Activated T-helper 1 cell treated with Interleukin-2 at 50 U/mL for 16 hours (primary cell): ENCODE measurements at regions not wholly inside any gene's neighbourhood (a gene's known extent, or its start where the extent isn't known, plus 50 kb on each side); places are given as distances from the start of the nearest gene placed in this dataset.
"Not testable (repeated sequence)": the region's sequence is repeated elsewhere in the genome, so short reads cannot be mapped to it uniquely, and the experiment has no call there.

Source experiments
- DNase-seq: peaks from one replicate; pipeline ENCODE4 v3.0.0-alpha.2; 2020; ENCODE audit warnings: low read depth

DNA sequence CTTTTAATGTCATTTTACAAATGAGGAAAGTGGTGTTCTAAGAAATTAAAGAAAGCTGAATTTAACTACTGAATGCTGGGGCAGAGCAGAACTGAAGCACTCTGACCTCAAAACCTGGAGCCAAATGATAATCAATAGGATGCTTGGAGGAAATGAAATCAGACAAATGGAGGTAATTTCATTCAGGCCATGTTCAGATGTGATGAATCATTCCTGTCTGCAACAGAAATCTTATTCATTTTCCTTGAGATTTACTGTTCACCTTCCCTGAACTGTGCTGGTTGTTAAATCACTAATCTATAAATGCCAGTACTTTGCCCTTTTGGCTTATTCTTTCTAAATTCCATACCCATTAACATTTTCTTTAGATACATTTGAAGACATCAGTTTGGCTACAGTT, 85.6 kb upstream of the SNX7 start:
- DNase-seq: no peak

DNA sequence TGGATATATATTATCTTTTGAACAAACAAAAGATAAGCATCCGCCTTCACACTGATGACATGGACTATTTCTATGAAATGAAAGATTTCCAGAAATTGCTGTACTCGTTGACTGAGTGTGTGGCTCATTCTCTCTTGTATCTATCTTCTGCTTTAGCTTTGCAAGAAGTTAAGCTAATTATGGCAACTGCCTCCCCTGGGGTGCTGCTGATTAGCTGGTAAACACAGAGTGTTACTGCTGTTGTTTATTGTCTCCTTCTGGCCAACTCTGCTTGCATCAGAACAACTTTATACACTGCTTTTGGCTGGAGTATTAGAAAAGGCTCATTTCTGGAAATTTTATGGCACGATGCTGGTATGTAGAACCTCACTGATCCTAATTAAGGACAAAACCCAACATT, 95.6 kb upstream of the SNX7 start:
- DNase-seq: no peak

DNA sequence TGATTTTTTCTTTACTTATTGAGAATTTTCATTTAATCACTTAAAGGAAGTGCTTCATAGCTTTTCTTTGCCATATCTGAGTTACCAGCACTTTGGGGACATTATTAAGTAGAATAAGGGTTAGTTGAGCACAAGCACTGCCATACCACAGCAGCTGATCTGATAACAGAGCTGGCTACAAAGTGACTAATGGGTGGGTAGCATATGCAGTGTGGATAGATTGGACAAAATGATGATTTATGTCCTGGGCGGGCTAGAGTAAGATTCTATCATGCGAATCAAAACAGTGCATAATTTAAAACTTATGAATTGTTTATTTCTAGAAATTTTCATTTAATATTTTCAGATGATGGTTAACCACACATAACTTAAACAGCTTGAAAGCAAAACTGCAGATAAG, 102.2 kb upstream of the SNX7 start:
- DNase-seq: no peak

DNA sequence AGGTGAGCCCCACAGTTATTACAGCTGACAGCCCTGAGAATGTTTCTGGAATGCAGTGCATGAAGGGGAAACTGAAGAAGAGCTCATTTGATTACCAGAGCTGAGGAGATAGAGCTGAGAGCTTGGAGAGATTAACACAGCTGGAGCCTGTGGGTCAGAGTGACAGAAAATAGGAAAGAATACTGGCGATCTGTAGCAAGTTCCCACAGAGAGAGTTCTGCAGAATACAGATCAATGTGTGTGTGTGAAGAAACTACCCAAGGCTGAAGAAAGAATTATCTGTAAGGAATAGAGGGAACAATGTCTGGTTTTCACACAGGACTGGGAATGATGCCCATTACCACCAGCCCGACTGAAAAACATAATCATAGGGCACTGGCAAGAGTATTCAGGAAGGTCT, 103.6 kb upstream of the SNX7 start:
- no peak for DNase-seq

DNA sequence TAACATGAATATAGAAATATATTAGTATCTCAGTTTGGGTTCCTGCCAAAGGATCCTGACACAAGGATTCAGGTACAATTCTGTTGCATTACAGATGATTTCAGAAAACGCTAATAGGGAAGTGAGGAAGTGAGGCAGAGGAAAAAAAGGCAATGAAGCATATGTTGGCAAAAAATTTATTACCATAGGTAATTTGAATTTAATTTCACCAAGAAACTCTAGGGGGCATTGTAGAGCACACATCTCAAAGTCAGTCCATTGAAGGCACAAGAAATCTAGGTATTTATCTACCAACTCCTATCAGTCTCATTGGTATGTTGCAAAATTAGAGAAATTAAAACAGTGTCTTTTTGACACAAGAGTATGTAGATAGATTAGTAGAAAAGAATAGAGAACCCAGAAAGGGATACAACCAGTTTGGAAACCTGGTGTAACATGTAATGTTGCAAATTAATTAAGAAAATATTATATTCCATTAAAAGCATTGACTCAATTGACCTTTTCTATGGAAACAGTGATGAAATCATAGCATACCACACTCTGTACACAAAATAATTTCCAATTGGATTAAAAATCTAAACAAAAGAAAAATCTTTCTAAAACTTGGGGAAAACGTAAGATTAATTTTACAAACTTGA, 104.9 kb upstream of the SNX7 start:
- DNase-seq: no peak

DNA sequence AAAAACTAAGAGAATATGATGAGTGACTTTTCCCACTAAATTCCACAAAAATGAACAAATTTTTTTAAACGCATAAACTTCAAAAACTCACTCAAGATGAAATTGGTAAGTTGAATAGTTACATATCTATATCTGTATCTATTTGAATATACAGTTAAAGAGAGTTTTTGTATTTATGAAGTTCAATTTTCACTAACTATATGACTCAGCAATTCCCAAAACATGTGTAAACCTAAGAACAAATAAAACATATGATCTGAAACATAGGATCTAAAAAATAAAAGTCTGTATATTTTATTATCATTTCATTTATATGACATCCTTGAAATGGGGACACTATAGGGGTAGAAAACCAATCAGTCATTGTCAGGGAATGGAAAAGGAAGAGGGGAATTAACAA, 105.7 kb upstream of the SNX7 start:
- DNase-seq: no peak

DNA sequence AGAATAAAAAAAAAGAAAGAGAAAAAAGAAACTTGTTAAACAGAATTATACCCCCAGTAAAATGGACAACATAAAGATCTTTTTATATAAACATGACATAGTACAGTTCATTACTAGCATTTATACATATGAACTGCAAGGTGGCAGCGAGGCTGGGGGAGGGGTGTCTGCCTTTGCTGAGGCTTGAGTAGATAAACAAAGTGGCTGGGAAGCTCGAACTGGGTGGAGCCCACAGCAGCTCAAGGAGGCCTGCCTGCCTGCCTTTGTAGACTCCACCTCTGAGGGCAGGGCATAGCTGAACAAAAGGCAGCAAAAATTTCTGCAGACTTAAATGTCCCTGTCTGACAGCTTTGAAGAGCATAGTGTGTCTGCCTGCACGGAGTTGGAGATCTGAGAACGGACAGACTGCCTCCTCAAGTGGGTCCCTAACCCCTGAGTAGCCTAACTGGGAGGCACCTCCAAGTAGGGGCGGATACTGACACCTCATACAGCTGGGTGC, 108.9 kb upstream of the SNX7 start:
- not testable (repeated sequence) for DNase-seq

DNA sequence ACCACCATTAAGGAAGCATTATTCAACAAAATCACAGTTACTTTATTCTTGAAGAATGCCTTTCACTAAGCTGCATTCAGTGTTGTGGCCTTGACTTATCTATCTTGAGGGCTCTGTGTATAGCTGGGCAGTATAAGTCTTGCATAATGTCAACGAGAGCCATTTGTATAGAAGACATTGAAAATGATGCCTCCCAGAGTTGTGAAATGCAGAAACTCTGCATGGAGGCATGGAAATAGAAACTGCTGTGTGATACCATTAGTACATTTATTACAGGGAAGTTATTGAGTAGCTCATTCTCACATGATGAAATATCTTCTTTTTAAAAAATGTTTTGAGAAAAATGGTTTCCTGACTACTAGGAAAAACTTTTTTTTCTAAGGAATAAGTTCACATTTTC, 111.4 kb upstream of the SNX7 start:
- DNase-seq: no peak

DNA sequence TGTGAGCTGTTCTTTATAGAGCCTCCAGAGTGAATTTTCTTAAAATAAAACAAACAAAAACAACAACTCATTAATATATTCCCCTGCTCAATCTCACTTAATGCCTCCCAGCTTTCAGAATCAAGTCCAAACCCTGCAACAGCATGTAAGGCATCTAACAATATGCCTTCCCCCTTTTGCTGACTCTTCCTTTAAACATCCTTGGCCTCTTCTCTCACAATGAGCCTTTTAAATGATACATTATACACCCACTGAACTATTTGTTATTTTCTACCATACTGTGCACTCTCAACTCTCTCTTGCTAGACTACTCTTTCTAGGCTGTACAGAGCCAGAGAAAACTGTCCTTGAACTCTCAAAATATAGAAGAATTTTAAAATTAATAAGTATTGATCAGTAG, 115.2 kb upstream of the SNX7 start:
- DNase-seq: no peak

DNA sequence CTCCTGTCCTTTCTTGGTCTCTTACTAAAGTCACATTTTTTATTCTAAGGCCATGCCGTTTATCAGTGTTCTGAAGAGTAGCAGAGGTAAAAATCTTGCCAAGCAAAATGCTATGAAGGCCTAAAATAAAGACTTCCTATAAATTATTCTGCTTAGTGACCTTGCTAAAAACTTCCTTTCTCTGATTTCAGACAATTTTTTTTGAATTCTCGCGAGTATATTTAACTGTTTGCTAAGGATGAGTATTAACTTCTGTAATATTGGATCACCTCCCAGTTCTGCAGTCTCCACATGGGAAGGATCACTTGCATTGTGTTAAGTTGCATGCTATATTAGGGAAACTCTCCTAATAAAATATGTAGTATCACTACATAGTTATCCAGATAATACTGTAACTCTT, 123.4 kb upstream of the SNX7 start:
- DNase-seq: no peak

DNA sequence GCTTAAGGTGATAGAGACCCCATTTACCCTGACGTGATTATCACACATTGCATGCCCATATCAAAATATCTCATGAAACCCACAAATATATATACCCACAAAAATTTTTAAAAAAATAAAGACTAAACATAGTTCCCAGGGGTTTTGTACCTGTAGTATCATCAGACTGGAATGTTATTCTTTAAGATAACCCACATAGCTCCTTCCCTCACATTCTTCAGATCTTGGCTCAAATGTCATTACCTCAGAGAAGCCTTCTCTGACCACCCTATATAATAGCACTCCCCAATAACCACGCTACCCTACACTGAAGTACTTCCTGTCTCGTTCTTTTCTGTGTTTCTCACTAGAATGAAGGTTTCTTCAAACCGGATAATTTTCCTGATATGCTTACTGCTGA, 138.3 kb upstream of the SNX7 start:
- DNase-seq: no peak

DNA sequence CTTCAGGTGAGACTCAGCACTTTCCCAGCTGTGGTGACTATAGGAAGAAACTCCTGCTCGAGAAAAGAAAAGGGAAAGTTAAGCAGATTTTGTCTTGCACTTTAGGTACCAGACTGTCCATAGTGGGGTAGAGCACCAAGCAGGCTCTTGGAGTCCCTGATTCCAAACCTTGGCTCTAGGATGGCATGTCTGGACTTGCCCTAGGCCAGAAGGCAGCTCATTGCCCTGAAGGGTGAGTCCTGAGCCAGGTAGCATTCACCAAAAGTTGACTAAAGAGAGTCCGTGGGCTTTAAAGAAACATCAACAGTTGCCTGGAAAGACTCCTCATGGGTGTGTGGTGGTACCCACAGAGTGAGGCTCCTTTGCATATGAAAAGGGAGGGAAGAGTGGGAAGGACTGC, 145.2 kb upstream of the SNX7 start:
- no peak for DNase-seq

DNA sequence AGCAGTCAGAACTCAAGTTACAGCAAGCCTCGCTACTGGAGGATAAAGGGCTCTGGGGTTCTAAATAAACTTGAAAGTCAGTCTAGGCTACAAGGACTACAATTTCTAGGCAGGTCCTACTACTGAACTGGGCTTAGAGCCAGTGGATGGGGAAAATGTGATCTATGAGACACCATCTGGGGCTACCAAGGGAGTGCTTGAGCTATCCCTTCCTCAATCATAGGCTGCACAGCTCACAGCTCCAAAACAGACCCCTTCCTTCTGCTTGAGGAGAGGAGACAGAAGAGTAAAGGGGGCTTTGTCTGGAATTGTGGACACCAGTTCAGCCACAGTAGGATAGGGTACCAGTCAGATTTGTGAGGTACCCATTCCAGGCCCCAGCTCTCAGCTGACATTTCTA, 145.8 kb upstream of the SNX7 start:
- no peak for DNase-seq

DNA sequence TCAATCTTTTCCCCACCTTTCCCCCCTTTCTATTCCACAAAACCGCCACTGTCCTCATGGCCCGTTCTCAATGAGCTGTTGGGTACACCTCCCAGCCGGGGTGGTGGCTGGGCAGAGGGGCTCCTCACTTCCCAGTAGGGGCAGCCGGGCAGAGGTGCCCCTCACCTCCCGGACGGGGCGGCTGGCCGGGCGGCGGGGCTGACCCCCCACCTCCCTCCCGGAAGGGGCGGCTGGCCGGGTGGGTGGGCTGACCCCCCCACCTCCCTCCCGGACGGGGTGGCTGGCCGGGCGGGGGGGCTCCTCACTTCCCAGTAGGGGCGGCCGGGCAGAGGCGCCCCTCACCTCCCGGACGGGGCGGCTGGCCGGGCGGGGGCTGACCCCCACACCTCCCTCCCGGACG, 149.3 kb upstream of the SNX7 start:
- DNase-seq: not testable (repeated sequence)

DNA sequence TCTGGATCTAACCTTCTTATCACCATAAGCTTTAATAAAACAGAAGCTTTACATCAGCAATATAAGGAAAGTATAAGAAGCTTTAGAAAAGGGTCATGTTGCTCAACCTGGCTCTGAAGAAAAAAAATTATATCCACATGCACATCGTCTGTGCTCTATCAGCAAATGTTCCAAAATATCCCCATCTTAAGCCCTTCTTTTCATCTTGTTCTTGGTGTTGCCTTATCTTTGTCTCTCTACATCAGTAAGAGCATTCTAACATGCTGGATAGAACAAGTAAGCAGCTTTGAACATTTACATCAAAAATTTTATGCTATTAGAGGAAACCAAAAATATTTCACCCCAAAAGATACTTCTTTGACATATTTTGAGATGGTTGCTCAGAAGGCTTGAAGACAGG, 157.8 kb upstream of the SNX7 start:
- DNase-seq: no peak

DNA sequence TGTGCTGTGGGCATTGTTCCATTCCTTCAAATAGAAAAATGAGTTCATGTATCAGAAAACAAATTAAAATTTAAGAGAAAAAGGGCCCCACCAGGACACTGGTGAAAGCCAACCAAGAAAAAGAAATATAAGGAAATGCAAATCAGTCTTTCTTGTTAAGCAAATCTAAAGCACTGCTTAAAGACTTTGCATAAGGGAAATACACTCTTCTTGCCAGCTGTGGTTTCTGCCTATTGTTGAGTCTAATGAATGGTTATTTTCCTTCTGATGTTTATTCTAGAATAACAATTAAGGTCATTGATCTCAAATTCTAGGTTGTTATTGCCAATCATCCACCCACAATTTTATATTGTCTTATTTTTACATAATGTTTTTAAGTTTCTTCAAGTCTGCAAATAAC, 158.6 kb upstream of the SNX7 start:
- DNase-seq: no peak

DNA sequence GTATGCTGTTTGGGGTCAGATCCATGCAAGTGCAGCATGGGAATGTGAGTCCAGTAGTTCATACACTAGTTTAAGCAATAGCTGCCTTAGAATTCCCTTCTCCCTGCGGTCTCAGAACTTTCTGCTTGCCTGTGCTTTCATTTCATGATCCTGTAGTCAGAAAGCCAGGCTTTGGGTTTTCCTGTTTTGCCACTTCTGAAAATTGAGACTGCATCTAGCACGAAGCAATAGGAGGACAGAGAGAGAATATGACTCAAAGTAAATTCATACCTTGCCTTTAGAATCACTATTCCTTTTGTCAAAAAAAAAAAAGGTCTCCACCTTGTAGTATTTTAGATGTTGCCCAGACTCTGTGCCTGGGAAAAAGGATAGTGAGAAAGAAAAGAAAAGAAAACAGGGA, 161.2 kb upstream of the SNX7 start:
- DNase-seq: no peak

DNA sequence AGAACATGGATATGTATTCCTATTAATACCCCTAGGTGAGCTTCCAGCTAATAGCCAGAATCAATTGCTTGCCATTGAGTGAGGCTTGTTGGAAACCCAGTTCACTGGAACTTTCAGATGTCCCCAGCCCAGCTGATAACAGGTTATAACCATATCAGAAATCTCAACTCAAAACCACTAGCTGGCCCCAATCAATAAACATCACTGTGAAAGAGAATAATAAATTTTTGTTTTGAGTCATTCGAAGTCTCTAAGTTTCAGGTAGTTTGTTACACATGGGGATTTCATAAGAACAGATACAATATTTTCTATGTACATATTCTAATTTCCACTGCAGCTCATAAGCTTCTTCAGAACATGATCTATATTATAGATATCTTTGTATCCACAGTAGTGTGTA, 162.9 kb upstream of the SNX7 start:
- DNase-seq: no peak

DNA sequence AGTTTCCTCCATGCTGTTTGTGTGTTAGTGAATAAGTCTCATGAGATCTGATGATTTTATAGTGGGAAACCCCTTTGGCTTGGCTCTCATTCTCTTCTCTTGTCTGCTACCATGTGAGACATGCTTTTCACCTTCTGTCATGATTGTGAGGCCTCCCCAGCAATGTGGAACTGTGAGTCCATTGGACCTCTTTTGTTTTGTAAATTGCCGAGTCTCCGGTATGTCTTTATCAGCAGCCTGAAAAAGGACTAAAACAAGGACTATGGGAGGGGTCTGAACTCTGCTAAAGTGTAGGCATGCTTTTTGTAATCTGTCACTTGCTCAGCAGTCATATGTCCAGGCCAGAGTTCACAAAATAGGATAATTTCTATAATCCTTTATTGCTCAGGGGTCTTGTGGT, 164.0 kb upstream of the SNX7 start:
- DNase-seq: no peak

DNA sequence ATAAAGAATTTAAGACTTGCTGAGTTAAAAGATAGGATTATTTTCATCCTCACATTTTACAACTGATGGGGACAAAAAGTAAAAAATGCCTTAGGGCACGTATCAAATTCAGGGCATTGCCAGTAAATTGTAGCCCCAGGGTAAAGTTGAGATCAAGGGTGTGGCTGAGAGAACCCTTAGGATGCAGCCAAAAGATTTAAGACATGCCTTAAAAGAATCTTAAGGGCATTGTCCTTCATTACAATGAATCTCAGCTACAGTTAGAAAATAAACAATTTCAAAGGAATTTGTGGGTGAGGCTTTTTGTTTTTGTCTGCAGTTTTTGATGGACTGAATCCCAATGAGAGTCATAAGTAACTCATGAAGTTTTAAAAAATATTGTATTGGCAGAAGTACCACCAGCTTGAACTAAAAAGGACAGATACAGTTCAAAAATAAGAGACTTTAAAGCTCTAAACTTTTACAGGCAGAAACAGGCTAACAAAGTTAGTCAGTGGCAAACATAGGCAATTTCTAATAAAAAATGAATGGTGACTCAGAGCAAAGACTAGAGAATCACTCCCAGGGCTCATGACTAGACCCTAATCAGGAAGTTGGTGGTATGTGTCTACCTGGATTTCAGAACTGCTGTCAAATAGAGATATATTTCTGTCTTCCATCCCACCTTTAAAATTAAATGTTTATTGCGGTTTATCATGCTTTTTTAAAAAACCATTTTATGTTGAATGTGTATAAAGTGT, 165.1 kb upstream of the SNX7 start:
- no peak for DNase-seq

DNA sequence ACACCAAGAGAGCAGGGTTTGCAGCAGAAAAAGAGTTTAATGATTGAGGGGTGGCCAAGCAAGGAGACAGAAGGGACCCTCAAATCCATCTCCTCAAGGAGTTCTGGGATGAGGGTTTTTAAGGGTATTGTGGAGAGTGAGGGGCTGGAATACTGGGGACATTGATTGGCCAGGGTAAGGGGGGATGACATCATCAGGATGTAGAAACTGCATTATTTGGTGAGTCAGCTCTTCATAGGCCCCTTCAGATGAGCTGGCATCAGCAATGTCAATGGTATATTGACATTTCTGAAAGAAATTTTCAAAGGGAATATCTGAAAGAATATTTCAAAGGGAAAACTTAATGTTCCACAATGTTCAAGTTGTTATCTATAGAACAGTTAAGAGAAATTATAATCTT, 168.1 kb upstream of the SNX7 start:
- no peak for DNase-seq

DNA sequence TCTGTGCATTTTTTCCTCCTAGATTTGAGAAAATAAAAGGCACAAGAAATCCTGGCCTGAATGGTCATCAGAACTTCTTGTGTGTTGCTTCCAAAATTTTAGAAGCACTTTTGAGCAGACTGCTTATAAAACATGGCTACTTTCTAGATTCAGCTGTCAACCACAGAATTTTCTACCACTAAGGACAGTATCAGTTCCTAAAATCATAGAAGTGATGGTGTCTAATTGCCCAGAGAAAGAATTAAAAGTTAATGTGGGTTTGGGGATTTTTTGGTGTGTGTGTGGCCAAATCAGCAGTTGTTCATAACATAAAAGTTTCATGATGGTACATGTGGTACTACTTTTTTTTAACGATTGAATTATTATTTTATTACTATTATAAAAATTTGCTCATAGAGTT, 171.4 kb upstream of the SNX7 start:
- DNase-seq: no peak

DNA sequence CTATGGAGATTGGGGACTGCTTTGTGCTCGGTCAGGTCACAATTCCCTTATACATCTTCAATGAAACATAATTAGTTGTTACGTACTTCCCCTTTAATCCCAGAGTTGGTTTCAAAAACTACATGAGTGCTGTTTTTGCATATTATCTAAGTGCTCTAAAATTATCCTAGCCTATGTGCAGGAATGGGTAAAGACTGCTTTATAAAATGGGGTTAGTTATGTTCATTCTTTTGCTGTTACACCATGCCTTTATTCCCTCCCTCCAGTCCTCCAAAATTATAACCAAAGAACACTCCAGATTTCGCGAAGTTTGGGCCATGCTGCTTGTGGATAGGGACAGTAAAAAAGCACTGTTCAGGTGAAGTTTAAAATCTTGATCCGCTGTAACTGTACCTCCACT, 173.9 kb upstream of the SNX7 start:
- DNase-seq: no peak

DNA sequence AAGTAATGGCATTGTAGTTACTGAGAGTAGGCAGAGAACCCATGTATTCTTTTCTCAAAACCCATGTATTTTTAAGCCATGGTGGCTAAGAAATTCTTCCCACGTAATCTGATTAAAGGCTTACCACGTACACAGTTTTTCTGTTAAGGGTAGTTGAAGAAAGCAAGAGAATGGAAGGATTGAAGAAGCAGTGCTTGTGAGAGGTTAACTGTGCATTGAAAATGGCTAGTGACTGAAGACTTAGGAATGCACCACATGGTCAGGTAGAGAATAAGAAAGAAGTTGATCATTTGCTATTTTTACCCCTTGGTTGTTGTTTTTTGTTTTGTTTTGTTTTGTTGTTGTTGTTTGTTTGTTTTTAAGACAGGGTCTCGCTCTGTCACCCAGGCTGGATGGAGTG, 178.9 kb upstream of the SNX7 start:
- DNase-seq: no peak
